ENCODE measurements at regions not wholly inside any gene's neighbourhood (a gene's known extent, or its start where the extent isn't known, plus 50 kb on each side); places are given as distances from the start of the nearest gene placed in this dataset.

DNA sequence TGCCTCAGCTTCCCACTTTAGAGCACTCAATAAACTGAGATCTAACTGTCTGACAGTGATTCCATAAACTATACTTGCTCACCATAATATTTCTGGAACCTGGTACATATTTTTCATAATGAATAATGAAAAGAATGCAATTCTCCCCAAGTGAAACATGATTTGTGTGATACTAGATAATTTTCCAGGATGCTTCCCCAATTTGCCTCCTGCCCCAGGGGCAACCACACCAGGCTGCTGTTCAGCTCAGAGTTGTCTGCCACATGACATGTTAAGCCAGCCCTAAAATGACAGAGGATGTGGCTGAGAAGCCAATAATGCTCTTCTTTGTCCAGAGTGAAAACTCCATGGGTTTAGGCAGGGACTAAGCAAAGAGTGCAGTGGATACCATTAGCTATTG lies 62.9 kb upstream of the SEZ6L start:
- Mint-ChIP-seq H3K4me3 (ENCODE audit: low read depth, unreplicated experiment) (no peak overlapping the region), H3K36me3 (ENCODE audit: insufficient read depth, unreplicated experiment) (no peaks in the 10 kb centered on the region), H3K4me1 (ENCODE audit: low read depth, unreplicated experiment) (no peaks in the 10 kb centered on the region), H3K9me3 (ENCODE audit: low read depth, unreplicated experiment) (no peaks in the 10 kb centered on the region), H3K27ac (ENCODE audit: unreplicated experiment) (no peak overlapping the region), H3K27me3 (ENCODE audit: unreplicated experiment) (peaks cover 76% of the 10 kb centered on the region)
- BruUV-seq (replicated peaks) = no TSS peak
- CTCF ChIA-PET = no interaction called here
- intact Hi-C loops (cut with micrococcal nuclease; ENCODE audit: unreplicated experiment) = no loop called here
- TF ChIP-seq, protein P1, sequence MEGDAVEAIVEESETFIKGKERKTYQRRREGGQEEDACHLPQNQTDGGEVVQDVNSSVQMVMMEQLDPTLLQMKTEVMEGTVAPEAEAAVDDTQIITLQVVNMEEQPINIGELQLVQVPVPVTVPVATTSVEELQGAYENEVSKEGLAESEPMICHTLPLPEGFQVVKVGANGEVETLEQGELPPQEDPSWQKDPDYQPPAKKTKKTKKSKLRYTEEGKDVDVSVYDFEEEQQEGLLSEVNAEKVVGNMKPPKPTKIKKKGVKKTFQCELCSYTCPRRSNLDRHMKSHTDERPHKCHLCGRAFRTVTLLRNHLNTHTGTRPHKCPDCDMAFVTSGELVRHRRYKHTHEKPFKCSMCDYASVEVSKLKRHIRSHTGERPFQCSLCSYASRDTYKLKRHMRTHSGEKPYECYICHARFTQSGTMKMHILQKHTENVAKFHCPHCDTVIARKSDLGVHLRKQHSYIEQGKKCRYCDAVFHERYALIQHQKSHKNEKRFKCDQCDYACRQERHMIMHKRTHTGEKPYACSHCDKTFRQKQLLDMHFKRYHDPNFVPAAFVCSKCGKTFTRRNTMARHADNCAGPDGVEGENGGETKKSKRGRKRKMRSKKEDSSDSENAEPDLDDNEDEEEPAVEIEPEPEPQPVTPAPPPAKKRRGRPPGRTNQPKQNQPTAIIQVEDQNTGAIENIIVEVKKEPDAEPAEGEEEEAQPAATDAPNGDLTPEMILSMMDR (IDR thresholded peaks at IDR 0.05; ENCODE audit: unreplicated experiment) = no peak
- DNase-seq = no peak

DNA sequence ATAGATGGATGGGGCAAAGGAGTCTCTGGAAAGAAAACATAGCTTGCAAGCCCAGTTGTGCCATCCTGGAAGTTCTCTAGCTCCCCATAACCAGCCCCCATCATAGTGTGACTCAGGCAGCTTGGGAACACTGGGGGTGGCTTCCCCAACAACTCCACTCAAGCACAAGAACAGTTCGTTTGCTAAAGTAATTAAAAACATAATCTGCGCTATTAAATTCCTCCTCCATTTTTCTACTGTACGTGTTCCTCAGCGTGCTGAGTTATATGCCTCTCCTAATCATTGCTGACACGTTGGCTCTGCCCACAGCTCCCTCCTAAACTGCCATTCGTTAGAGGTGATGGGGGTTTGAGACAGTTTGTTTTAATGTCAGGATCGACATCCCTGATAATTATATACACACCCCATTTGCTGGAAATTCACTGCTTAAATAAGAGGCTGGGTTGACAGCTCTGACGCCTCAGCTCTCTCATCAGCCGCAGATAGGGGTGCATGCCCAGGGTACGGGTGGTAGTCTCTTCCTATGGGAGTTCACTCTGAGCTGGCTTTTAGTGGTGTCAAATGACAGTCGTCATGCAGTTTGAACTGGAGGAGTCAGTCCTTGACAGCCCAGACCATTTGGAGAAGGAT lies 59.5 kb upstream of the SEZ6L start:
- DNase-seq = no peak
- intact Hi-C loops (cut with micrococcal nuclease; ENCODE audit: unreplicated experiment) = no loop called here
- Mint-ChIP-seq H3K27ac (ENCODE audit: unreplicated experiment) (no peak overlapping the region), H3K36me3 (ENCODE audit: insufficient read depth, unreplicated experiment) (no peaks in the 10 kb centered on the region), H3K27me3 (ENCODE audit: unreplicated experiment) (peaks cover 62% of the 10 kb centered on the region), H3K4me1 (ENCODE audit: low read depth, unreplicated experiment) (no peaks in the 10 kb centered on the region), H3K9me3 (ENCODE audit: low read depth, unreplicated experiment) (no peaks in the 10 kb centered on the region), H3K4me3 (ENCODE audit: low read depth, unreplicated experiment) (no peak overlapping the region)
- BruUV-seq (replicated peaks) = no TSS peak
- TF ChIP-seq, protein P1 (IDR thresholded peaks at IDR 0.05; ENCODE audit: unreplicated experiment) = no peak
- CTCF ChIA-PET = no interaction called here

DNA sequence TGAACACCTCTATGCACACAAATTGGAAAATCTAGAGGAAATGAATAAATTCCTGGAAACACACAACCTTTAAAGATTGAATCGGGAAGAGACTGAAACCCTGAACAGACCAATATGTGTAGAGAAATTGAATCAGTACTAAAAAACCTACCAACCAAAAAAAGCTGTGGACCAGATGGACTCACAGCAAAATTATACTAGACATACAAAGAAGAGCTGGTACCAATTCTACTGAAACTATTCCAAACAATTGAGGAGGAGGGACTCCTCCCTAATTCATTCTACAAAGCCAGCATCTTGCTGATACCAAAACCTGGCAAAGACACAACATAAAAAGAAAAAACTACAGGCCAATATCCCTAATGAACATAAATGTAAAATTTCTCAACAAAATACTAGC lies 54.4 kb upstream of the SEZ6L start:
- CTCF ChIA-PET = no interaction called here
- H3K27ac Mint-ChIP-seq (ENCODE audit: unreplicated experiment) = no peak overlapping the region
- H3K27me3 Mint-ChIP-seq (ENCODE audit: unreplicated experiment) = peaks cover 62% of the 10 kb centered on the region
- no peaks in the 10 kb centered on the region for H3K36me3 Mint-ChIP-seq (ENCODE audit: insufficient read depth, unreplicated experiment)
- intact Hi-C loops (cut with micrococcal nuclease; ENCODE audit: unreplicated experiment) = no loop called here
- no peak for DNase-seq
- H3K4me1 Mint-ChIP-seq (ENCODE audit: low read depth, unreplicated experiment) = no peaks in the 10 kb centered on the region
- BruUV-seq (replicated peaks) = no TSS peak
- TF ChIP-seq, protein P1 (IDR thresholded peaks at IDR 0.05; ENCODE audit: unreplicated experiment) = no peak
- H3K9me3 Mint-ChIP-seq (ENCODE audit: low read depth, unreplicated experiment) = no peaks in the 10 kb centered on the region
- no peak overlapping the region for H3K4me3 Mint-ChIP-seq (ENCODE audit: low read depth, unreplicated experiment)

DNA sequence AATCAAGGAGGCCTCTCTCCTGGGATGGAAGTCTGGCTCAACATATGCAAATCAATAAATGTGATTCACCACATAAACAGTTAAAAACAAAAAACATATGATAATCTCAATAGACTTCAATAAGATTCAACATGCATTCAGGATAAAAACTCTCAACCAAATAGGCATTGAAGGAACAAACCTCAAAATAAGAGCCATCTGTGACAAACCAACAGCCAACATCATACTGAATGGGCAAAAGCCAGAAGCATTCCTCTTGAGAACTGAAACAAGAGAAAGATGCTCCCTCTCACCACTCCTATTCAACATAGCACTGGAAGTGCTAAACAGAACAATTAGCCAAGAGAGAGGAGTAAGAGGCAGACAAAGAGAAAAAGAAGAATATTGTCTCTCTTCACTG lies 54.0 kb upstream of the SEZ6L start:
- CTCF ChIA-PET = no interaction called here
- peaks cover 62% of the 10 kb centered on the region for H3K27me3 Mint-ChIP-seq (ENCODE audit: unreplicated experiment)
- TF ChIP-seq, protein P1 (IDR thresholded peaks at IDR 0.05; ENCODE audit: unreplicated experiment) = no peak
- intact Hi-C loops (cut with micrococcal nuclease; ENCODE audit: unreplicated experiment) = no loop called here
- H3K9me3 Mint-ChIP-seq (ENCODE audit: low read depth, unreplicated experiment) = no peaks in the 10 kb centered on the region
- H3K4me3 Mint-ChIP-seq (ENCODE audit: low read depth, unreplicated experiment) = no peak overlapping the region
- DNase-seq = no peak
- no peak overlapping the region for H3K27ac Mint-ChIP-seq (ENCODE audit: unreplicated experiment)
- BruUV-seq (replicated peaks) = no TSS peak
- no peaks in the 10 kb centered on the region for H3K36me3 Mint-ChIP-seq (ENCODE audit: insufficient read depth, unreplicated experiment)
- H3K4me1 Mint-ChIP-seq (ENCODE audit: low read depth, unreplicated experiment) = no peaks in the 10 kb centered on the region

All from Calu3 (cell line).